AG04450 (cell line): ENCODE measurements at regions not wholly inside any gene's neighbourhood (a gene's known extent, or its start where the extent isn't known, plus 50 kb on each side); places are given as distances from the start of the nearest gene placed in this dataset.

Experiments
- CTCF ChIA-PET: fragments of 300-600, 350-600 bp; formaldehyde crosslinking; extraction: SDS; loops from one replicate; lab custom pipeline; 2022; ENCODE audit warnings: antibody characterized with exemption, inconsistent platforms; lab: Charles Lee
- POLR2A ChIA-PET: fragments of 350-600 bp; formaldehyde crosslinking; extraction: SDS; loops from one replicate; lab custom pipeline; 2021; ENCODE audit warnings: antibody characterized with exemption, inconsistent platforms; lab: Yijun Ruan, JAX
- DNase-seq: peaks from one replicate; pipeline ENCODE4 v3.0.0-alpha.2; 2011; ENCODE audit warnings: low read depth, low spot score
- H3K27ac ChIP-seq: one replicate; pipeline ENCODE4 v1.5.1; 2012; ENCODE audit warnings: low read depth, low read length, control low read depth
- H3K27me3 ChIP-seq: one replicate; pipeline ENCODE4 v1.6.0; 2012; ENCODE audit warnings: low read length; ENCODE audit not compliant: control insufficient read depth, insufficient read depth
- H3K4me3 ChIP-seq: 2 replicates; pipeline ENCODE4 v1.5.1; 2011; ENCODE audit warnings: mild to moderate bottlenecking, low read depth, low read length, control low read depth
- H3K9me3 ChIP-seq: 2 replicates; pipeline ENCODE4 v1.5.1; 2012; ENCODE audit warnings: low read length; ENCODE audit not compliant: control insufficient read depth, insufficient read depth
- CTCF ChIP-seq: IDR thresholded peaks from 2 replicates; pipeline ENCODE4 v1.5.1; 2011; ENCODE audit warnings: low read depth, low read length, control low read depth, inconsistent platforms

GRCh38 chr4:77443941-77444340 is 161.7 kb upstream of the CXCL13 start:
- Histone ChIP-seq H3K27me3 (no peaks in the 10 kb centered on the region), H3K4me3 (no peak overlapping the region), H3K9me3 (no peaks in the 10 kb centered on the region), H3K27ac (no peak overlapping the region)
- DNase-seq: no peak
- POLR2A ChIA-PET: interaction anchor here (0.6 kb wide), 1 partner anchor 1169 kb away, joined by 3 read pairs; no protein-coding TSS in a partner anchor
- TF ChIP-seq CTCF: no peak
- CTCF ChIA-PET: interaction anchor here (1.1 kb wide), 1 partner anchor 64 kb away, joined by 3 read pairs; no protein-coding TSS in a partner anchor

- CTCF ChIA-PET: no interaction called here
- TF ChIP-seq CTCF: no peak
- H3K9me3 ChIP-seq: no peaks in the 10 kb centered on the region
- H3K27me3 ChIP-seq: no peaks in the 10 kb centered on the region
- DNase-seq: no peak
- H3K4me3 ChIP-seq: no peak overlapping the region
- H3K27ac ChIP-seq: no peak overlapping the region
- POLR2A ChIA-PET: no interaction called here
These were observed 159.8 kb upstream of the CXCL13 start for GRCh38 chr4:77445823-77446222.

- ChIA-PET CTCF (no interaction called here), POLR2A (no interaction called here)
- TF ChIP-seq CTCF: no peak
- no peak for DNase-seq
- Histone ChIP-seq H3K27me3 (no peaks in the 10 kb centered on the region), H3K4me3 (no peak overlapping the region), H3K27ac (no peak overlapping the region), H3K9me3 (no peaks in the 10 kb centered on the region)
These were observed 159.0 kb upstream of the CXCL13 start for GRCh38 chr4:77446601-77447000.

- H3K9me3 ChIP-seq: no peaks in the 10 kb centered on the region
- no peak for DNase-seq
- no peaks in the 10 kb centered on the region for H3K27me3 ChIP-seq
- ChIA-PET POLR2A (no interaction called here), CTCF (no interaction called here)
- no peak overlapping the region for H3K4me3 ChIP-seq
- TF ChIP-seq CTCF: no peak
- no peak overlapping the region for H3K27ac ChIP-seq
These were observed 156.4 kb upstream of the CXCL13 start for GRCh38 chr4:77449171-77449570.

- TF ChIP-seq CTCF: no peak
- H3K4me3 ChIP-seq: no peak overlapping the region
- ChIA-PET CTCF (no interaction called here), POLR2A (no interaction called here)
- DNase-seq: no peak
- H3K27me3 ChIP-seq: no peaks in the 10 kb centered on the region
- no peak overlapping the region for H3K27ac ChIP-seq
- no peaks in the 10 kb centered on the region for H3K9me3 ChIP-seq
These were observed 155.6 kb upstream of the CXCL13 start for GRCh38 chr4:77450006-77450405.
